Type B pancreatic cell (in vitro differentiated cells): ENCODE measurements at regions not wholly inside any gene's neighbourhood (a gene's known extent, or its start where the extent isn't known, plus 50 kb on each side); places are given as distances from the start of the nearest gene placed in this dataset.
"Not testable (repeated sequence)": the region's sequence is repeated elsewhere in the genome, so short reads cannot be mapped to it uniquely, and the experiment has no call there.

Source experiments
- DNase-seq: peaks from one replicate; pipeline ENCODE4 v3.0.0; 2021; ENCODE audit warnings: mixed read lengths; ENCODE audit not compliant: unreplicated experiment; ENCODE audit errors: extremely low spot score
- H3K27ac Mint-ChIP-seq: 2 replicates; pipeline ENCODE4 v1.8.0; 2021; ENCODE audit warnings: mild to moderate bottlenecking, mixed read lengths
- H3K27me3 Mint-ChIP-seq: 2 replicates; pipeline ENCODE4 v1.8.0; 2021; ENCODE audit warnings: mixed read lengths
- H3K36me3 Mint-ChIP-seq: 2 replicates; pipeline ENCODE4 v1.8.0; 2021; ENCODE audit warnings: mixed read lengths
- H3K4me1 Mint-ChIP-seq: one replicate; pipeline ENCODE4 v1.8.0; 2021; ENCODE audit warnings: mixed read lengths; ENCODE audit not compliant: unreplicated experiment
- H3K4me3 Mint-ChIP-seq: 2 replicates; pipeline ENCODE4 v1.8.0; 2021; ENCODE audit warnings: mild to moderate bottlenecking, mixed read lengths
- H3K9me3 Mint-ChIP-seq: 2 replicates; pipeline ENCODE4 v1.8.0; 2021; ENCODE audit warnings: mixed read lengths
- CTCF ChIP-seq: fragments of 200-600 bp; sonication (generic); conservative IDR thresholded peaks from 2 replicates; pipeline ENCODE4 v1.5.0; 2021; ENCODE audit warnings: antibody characterized with exemption, mild to moderate bottlenecking

- Mint-ChIP-seq H3K27ac (no peak overlapping the region), H3K4me3 (no peak overlapping the region), H3K27me3 (peaks cover 9% of the 10 kb centered on the region), H3K36me3 (no peaks in the 10 kb centered on the region), H3K9me3 (peaks cover 4% of the 10 kb centered on the region), H3K4me1 (no peaks in the 10 kb centered on the region)
- DNase-seq, result no peak
- TF ChIP-seq CTCF, result no peak
Observed at GRCh38 chr15:96638793-96639192, 308.3 kb downstream of the NR2F2 start.

- peaks cover 7% of the 10 kb centered on the region for H3K27me3 Mint-ChIP-seq
- H3K9me3 Mint-ChIP-seq, result peaks cover 4% of the 10 kb centered on the region
- no peak for TF ChIP-seq CTCF
- no peaks in the 10 kb centered on the region for H3K36me3 Mint-ChIP-seq
- no peak overlapping the region for H3K27ac Mint-ChIP-seq
- H3K4me3 Mint-ChIP-seq, result no peak overlapping the region
- DNase-seq, result no peak
- H3K4me1 Mint-ChIP-seq, result no peaks in the 10 kb centered on the region
Observed at GRCh38 chr15:96645796-96646195, 315.3 kb downstream of the NR2F2 start.

- no peaks in the 10 kb centered on the region for H3K4me1 Mint-ChIP-seq
- no peak overlapping the region for H3K27ac Mint-ChIP-seq
- peaks cover 7% of the 10 kb centered on the region for H3K27me3 Mint-ChIP-seq
Observed at GRCh38 chr15:96648866-96649265, 318.4 kb downstream of the NR2F2 start.

GRCh38 chr15:96657096-96657495 lies 326.6 kb downstream of the NR2F2 start:
- Mint-ChIP-seq H3K27me3 (no peaks in the 10 kb centered on the region), H3K27ac (no peak overlapping the region), H3K9me3 (peaks cover 5% of the 10 kb centered on the region), H3K4me3 (no peak overlapping the region), H3K36me3 (no peaks in the 10 kb centered on the region), H3K4me1 (no peaks in the 10 kb centered on the region)
- DNase-seq, result no peak
- TF ChIP-seq CTCF, result no peak

More at GRCh38 chr15:96648866-96649265, 318.4 kb downstream of the NR2F2 start:
- no peak overlapping the region for H3K4me3 Mint-ChIP-seq
- no peaks in the 10 kb centered on the region for H3K36me3 Mint-ChIP-seq
- no peaks in the 10 kb centered on the region for H3K9me3 Mint-ChIP-seq
- DNase-seq, result no peak
- no peak for TF ChIP-seq CTCF

- H3K9me3 Mint-ChIP-seq, H3K4me1 Mint-ChIP-seq, H3K27ac Mint-ChIP-seq, H3K27me3 Mint-ChIP-seq, H3K36me3 Mint-ChIP-seq, H3K4me3 Mint-ChIP-seq, DNase-seq: not testable (repeated sequence)
Observed at GRCh38 chr15:96666979-96667378, 336.5 kb downstream of the NR2F2 start.

- Mint-ChIP-seq H3K4me1 (no peaks in the 10 kb centered on the region), H3K27me3 (no peaks in the 10 kb centered on the region), H3K9me3 (no peaks in the 10 kb centered on the region), H3K27ac (no peak overlapping the region), H3K36me3 (no peaks in the 10 kb centered on the region), H3K4me3 (no peak overlapping the region)
- no peak for TF ChIP-seq CTCF
- no peak for DNase-seq
Observed at GRCh38 chr15:96670389-96670788, 339.9 kb downstream of the NR2F2 start.
